NCI-H1436 (cell line): ENCODE measurements at regions not wholly inside any gene's neighbourhood (a gene's known extent, or its start where the extent isn't known, plus 50 kb on each side); places are given as distances from the start of the nearest gene placed in this dataset.

Experiments used
- DNase-seq: peaks from one replicate; lab custom pipeline; 2025; lab: John Stamatoyannopoulos, UW

- DNase-seq, result no peak
Measured at GRCh38 chr4:11910812-11911211, 482.1 kb upstream of the HS3ST1 start.

- DNase-seq, result no peak
Measured at GRCh38 chr4:11908712-11909111, 480.0 kb upstream of the HS3ST1 start.

- DNase-seq, result no peak
Measured at GRCh38 chr4:11908205-11908604, 479.5 kb upstream of the HS3ST1 start.

GRCh38 chr4:11904846-11905739, 476.4 kb upstream of the HS3ST1 start:
- no peak for DNase-seq

GRCh38 chr4:11904117-11904535, 475.4 kb upstream of the HS3ST1 start:
- no peak for DNase-seq

GRCh38 chr4:11901089-11901488, 472.4 kb upstream of the HS3ST1 start:
- no peak for DNase-seq

- no peak for DNase-seq
Measured at GRCh38 chr4:11900359-11900758, 471.7 kb upstream of the HS3ST1 start.

- no peak for DNase-seq
Measured at GRCh38 chr4:11898796-11899195, 470.1 kb upstream of the HS3ST1 start.

- no peak for DNase-seq
Measured at GRCh38 chr4:11895766-11896165, 467.1 kb upstream of the HS3ST1 start.

- DNase-seq, result no peak
Measured at GRCh38 chr4:11894977-11895376, 466.3 kb upstream of the HS3ST1 start.

- no peak for DNase-seq
Measured at GRCh38 chr4:11894221-11894620, 465.5 kb upstream of the HS3ST1 start.

GRCh38 chr4:11889099-11889498, 460.4 kb upstream of the HS3ST1 start:
- DNase-seq, result no peak

- DNase-seq, result no peak
Measured at GRCh38 chr4:11881947-11882346, 453.3 kb upstream of the HS3ST1 start.

GRCh38 chr4:11881364-11881763, 452.7 kb upstream of the HS3ST1 start:
- no peak for DNase-seq

GRCh38 chr4:11878241-11878640, 449.5 kb upstream of the HS3ST1 start:
- no peak for DNase-seq

GRCh38 chr4:11876104-11876503, 447.4 kb upstream of the HS3ST1 start:
- DNase-seq, result no peak

- no peak for DNase-seq
Measured at GRCh38 chr4:11869191-11869870, 440.6 kb upstream of the HS3ST1 start.

GRCh38 chr4:11866391-11866790, 437.7 kb upstream of the HS3ST1 start:
- DNase-seq, result no peak

GRCh38 chr4:11860996-11861395, 432.3 kb upstream of the HS3ST1 start:
- no peak for DNase-seq

- DNase-seq, result no peak
Measured at GRCh38 chr4:11857881-11858280, 429.2 kb upstream of the HS3ST1 start.

GRCh38 chr4:11847167-11847566, 418.5 kb upstream of the HS3ST1 start:
- no peak for DNase-seq

GRCh38 chr4:11843927-11844326, 415.2 kb upstream of the HS3ST1 start:
- DNase-seq, result no peak

- no peak for DNase-seq
Measured at GRCh38 chr4:11843340-11843739, 414.6 kb upstream of the HS3ST1 start.
